Embryonic facial prominence (tissue), 1 donor: ENCODE measurements at regions not wholly inside any gene's neighbourhood (a gene's known extent, or its start where the extent isn't known, plus 50 kb on each side); places are given as distances from the start of the nearest gene placed in this dataset.
"Not testable (repeated sequence)": the region's sequence is repeated elsewhere in the genome, so short reads cannot be mapped to it uniquely, and the experiment has no call there.

ENCODE experiments used
- DNase-seq: peaks from one replicate; pipeline ENCODE4 v3.0.0-alpha.2; 2016; ENCODE audit errors: extremely low spot score

DNA sequence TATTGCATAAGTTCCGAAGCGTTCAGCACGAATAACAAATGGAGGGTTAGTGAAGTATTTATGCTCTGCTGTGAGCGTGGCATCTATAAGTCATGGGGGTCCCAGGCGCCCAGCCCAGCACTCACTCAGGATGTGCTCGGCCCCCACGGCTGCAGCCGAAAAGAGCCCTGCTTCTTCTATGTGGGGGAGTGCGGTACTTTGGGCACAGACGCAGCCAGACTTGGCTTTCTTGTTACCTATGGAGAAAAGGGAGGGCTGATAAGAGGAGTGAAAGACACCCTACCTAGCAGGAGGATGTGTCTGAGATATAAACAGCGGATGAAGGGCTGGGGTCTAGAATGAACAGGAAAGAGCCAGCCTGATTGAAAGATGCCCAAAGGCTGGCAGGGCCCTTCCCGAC is 51.4 kb downstream of the MRPL36 start:
- no peak for DNase-seq

DNA sequence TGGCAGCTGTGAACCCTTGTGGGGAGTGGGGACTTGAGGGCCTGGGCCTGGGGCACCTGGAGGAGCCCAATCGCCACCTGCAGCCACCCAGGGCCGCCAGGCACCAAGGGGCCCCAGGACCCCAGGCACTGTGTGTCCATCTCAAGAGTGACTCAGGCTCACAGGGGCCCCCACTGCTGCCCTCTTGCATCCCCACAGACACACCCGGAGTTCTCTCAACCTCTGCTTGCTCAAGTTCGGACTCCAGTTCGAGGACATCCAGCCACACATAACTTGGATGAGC is 51.9 kb downstream of the MRPL36 start:
- DNase-seq = no peak

DNA sequence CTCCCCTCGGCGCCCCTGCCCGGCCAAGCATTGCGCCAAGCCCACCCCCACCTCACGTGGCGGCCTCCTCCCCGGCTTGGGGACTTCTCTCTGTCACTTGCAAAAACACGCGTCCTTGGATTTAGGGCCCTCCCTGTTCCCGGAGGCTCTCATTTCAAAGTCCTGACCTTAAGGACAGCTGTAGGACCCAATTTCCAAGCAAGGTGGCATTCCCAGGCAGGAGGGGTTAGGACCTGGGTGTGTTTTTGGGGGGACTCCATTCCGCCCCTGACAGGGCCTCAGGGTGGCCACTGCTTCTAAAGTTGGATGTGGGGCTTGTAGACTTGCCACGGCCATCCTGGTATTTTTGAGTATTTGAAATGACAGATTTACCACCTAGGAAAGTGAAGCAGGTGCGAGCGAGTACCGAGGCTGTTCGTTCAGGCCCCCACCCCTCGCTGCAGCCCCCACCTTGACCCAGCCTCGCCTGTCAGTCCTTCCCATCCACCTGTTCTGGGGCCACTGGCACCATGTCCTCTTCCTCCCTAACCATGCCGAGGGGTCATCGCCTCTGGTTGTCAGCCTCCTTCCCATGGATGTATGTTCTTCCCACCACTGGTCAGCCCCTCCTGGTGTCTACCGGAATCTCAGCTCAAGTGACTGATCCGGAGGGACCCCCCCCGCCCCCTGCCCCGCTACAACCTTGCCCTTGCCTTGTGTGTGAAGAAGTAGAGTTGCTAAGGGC is 52.4 kb downstream of the MRPL36 start:
- DNase-seq = no peak

DNA sequence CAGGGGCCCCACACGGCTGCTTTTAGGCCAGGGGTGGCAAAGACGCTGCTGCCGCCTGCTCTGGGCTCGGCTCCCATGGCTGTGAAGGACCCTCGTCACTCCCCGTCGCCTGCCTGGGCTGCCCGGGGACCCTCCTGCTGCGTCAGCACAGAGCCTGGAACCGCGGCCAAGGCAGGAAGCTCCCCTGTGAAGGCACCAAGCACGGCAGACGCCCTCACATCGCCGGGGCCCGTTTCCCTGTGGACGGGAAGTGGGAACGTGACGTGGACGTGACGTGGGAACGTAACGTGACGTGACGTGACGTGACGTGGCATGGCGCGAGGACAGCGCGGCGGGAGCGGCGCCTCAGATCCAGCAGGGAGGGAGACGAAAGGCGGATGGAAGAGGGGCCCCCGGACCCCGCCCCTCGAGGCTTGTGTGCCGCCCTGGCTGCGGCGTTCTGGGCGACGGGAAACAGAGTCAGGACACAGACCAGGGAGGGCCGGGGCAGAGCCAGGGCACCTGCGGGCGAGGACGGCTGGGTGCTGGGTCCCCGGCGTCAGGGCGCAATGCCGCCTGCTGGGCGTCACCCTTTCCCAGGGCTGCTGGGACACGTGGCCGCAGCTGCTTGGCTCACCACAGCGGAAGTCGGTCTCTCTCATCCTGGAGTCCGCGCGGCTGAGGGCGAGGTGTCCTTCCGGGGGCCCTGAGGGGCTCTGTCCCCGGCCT is 53.1 kb downstream of the MRPL36 start:
- DNase-seq = no peak

DNA sequence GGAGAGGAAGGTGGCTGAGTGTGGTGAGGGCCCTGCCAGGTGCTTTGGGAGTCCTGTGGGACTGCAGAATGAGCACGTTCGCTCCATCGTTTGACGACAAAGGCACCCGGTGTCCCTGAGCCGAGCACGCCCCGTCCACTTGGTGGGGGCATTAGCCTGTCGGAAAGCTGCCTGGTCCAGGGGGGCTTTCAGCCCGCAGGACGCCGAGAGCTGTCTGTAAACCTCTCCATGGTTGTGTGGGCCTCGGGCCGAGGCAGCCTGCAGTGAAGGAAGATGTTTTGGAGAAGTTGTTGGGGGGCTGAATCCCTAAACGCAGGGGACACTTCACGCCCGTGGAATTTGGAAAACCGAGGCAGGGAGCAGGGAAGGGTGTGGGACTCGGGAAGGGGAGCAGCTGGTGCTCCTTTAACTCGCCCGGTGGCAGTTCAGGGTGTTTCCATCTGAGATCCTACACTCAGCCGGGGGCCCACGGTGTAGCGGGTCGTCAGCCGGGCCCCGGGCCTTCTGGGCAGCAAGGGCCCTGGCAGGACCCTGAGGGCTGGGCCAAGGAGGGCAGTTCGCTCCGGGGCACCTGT is 53.8 kb downstream of the MRPL36 start:
- DNase-seq = no peak

DNA sequence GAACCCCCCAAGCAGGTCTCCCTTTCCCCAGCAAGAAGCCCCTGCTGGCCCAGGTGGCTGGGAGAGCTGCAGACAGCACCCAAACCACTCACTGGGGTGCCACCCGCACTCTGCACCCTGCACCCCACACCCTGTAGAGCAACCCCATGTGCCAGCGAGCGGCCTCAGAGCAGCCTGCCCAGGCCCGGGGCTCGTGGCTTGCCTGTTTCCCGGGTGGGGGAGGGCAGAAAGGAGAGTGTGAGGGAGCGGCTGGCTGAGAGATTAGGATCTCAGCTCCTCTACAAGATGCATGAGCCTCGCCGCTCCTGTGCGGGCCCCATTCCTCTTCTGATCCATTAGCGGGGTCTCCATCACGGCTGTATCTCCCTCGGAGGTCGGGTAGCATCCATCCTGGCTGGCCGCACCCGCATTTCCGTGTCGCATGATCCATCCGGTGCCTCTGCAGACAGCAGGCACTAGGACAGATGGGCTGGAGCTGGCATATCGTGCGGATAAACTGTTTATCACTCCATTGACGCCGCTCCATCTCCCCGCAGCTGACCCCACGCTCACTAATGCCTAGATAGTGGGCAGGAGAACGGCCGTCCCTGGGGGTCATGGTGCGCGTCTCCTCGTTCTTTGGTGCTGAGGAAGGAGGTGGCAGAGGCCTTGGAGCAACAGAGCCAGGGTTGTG is 54.4 kb downstream of the MRPL36 start:
- no peak for DNase-seq

DNA sequence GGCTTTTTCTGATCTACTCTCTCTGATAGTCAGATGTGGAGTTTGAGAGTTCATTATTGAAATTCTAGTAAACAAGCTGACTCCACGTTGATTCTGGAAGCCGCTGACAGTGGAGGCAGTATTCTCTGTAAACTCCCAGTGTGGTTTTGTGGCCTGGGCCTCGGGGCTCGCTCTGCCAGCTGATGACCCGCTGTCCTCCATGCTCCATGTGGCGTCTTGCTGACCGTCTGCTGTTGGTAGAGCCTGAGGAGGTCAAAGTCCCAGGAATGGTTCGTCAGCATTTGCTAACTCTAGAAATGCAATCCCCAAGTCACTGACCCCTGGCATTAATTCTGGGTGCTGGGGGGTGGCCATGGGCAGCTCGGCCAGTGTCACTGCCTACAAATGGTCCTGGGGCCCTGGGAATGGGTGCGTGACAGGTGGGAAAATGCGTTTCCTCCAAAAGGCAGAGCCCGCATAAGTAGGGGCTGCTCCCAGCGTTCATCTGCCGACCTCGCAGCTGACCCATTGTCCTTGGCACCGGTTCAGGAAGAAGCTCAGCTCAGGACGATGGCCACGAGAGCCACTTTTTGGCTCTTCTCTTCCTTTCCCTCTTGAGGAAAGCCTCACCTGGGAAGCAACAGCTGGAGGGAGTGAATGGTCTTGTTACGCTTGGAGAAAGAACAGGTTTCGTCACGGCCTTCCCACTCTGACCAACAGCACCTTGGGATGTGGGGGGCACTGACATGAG is 55.1 kb downstream of the MRPL36 start:
- DNase-seq = no peak

DNA sequence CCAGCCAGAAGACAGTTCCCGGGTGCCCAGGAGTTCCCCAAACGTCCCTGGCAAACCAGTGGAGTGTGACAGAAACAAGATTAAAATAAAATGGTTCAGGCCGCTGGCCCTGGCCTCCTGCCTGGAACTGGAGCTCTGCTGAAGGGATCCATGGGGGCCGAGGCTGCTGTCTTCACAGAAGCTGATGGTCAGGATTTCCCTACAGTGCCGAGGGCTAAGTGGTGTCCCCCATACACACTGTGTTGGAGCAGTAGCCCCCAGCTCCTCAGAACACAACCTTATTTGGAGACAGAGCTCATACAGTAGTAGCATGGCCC is 55.9 kb downstream of the MRPL36 start:
- no peak for DNase-seq

DNA sequence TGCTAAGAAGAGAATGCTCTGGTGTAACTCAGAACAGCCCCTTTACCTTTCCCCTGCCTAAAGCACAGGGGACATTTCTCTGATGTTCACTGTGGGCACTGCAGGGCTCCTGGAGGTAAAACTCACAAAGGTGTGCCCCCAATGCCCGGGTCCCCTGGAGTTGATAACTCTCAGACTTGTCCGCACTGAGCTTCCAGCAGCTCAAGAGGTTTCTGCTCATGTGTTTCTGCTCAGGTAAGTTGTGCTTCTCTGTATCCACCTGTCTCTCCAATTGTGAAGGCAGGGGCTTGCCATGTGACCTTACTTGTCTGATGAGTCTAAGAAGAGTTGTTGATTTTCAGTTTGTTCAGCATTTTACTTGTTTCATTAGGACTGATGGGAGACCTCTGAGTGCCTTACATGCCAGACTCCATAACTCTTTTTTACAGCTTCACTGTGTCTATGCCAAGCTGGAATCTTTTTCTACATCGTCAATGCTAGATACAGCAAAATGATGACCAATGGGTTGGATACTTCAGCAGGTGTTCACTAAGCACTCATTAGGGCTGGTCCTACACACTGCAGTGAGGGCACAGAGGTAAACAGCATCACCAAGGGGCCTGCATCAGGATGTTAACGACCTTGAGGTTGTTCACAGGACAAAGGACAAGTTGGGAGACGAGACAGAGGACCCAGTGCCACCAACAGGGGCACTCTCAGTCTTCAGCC is 56.4 kb downstream of the MRPL36 start:
- no peak for DNase-seq

DNA sequence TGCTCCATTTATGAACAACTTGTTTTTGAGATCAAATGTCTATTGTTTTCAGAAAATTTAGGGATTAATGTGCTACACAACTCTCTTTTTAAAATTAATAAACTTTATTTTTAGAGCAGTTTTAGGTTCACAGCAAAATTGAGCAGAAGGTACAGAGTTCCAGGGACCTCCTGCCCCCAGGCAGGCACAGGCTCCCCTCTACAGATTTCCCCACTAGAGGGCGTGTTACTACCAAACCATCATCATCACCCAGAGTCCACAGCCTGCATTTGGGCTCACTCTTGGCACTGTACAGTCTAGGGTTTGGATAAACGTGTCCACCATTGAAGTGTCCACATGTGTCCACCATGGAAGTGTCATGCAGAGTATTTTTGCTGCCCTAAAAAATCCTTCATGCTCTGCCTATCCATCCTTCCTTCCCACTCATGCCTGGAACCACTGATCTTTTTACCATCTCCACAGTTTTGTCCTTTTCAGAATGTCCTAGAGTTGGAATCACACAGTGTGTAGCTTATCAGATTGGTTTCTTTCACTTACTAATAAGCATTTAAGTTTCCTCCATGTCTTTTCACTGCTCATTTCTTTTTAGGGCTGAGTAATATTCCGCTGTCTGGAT is 61.7 kb downstream of the MRPL36 start:
- no peak for DNase-seq

DNA sequence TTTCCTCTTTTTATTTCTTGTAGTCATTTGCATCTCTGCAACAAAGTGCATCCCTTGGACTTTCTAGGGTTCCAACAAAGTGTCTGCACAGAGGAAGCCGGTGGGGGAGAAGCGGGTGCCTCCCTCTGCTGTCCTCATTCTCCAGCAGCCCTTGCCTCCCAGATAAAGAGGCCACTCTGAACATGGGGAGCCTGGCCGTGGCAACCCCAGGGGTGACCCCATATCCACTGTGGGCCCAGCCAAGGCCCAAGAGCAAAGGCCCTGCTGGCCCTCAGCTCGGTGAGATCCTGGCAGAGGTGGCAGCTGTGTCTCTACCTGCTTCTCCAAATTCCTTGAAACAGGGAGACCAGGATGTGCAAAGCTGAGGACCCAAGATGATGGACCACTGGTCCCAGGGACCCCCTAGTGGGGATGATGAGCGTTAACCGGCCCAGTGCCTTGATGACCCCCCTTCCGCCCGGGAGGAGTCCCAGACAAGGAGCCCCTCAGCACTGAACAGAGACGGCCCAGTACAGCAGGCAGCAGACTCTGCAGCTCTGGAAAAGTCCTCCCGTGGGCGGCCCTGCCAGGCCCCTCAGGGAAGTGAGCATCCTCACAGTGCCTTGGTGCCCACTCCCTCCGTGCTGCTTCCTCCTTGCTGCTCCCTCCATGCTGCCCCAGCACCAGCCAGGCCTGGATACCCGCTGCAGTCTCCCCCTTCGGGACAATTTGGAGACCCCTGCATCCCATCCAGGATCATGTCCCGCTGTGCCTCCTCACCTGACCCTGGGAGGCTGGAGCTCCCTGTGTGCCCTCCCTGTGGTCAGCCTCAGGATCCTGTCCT is 62.5 kb downstream of the MRPL36 start:
- DNase-seq = no peak

DNA sequence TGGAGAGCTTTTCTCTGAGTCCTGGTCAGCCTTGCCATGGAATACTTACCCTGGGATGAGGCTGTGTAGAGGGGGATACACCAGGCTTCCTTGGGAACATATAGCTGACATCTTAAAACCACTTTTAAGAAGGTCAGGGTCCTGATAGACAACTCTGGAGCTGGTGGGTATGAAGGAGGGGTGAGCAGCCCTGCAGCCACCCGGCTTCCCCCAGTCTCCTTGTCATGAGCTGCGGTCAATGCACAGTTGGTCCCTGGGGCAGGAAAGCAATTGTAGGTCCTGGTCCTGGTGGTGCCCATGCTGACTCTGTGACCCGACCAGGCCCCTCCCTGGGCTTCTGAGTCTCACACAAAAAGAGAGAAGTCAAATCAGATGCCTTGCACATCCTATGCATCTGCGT is 63.6 kb downstream of the MRPL36 start:
- no peak for DNase-seq

DNA sequence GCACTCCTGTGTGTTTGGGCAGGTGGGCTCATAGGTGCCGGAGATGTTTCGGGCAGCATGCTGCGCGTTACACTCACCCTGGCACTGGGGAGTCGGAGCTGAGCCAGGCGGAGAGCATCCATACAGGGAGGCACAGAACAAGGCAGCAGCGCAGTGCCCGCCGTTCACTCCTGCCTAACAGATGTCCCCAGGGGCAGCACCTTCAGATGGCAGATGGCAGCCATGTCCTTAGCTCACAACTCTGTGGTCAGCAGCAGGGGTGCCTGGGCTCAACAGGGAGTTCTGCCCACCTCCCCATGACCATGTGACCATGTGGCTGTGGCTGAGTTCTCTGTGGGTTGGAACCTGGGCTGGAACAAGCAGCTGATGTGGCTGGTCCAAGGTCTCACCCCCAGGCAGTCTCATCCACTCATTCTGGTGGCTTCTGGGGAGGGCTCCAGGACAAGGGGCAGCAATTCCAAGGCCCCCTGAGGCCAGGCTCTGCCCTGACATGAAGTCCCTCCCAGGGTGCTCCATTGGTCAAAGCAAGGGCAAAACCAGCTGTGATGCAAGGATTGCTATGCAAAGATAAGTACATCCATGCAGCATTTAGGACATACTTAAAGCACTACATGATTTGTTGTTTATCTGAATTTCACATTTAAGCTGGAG is 64.2 kb downstream of the MRPL36 start:
- DNase-seq = no peak

DNA sequence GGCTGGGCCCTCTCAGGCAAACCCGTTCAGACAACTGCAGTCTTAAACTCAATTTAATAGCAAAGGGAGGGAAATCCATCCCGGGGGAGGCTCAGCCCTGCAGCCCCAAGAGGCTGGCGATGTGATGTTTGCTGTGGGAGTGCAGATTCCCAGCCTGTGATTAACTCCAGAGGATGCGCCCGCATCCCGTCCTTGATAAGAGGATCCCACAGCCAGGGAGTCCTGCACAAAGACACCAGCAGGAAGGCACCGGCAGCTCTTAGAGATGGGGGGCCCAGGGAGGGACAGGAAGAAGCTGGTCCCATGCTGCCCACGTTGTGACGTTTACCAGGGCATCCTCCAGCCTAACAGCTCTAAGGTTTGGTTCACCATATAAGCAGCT is 64.7 kb downstream of the MRPL36 start:
- no peak for DNase-seq

DNA sequence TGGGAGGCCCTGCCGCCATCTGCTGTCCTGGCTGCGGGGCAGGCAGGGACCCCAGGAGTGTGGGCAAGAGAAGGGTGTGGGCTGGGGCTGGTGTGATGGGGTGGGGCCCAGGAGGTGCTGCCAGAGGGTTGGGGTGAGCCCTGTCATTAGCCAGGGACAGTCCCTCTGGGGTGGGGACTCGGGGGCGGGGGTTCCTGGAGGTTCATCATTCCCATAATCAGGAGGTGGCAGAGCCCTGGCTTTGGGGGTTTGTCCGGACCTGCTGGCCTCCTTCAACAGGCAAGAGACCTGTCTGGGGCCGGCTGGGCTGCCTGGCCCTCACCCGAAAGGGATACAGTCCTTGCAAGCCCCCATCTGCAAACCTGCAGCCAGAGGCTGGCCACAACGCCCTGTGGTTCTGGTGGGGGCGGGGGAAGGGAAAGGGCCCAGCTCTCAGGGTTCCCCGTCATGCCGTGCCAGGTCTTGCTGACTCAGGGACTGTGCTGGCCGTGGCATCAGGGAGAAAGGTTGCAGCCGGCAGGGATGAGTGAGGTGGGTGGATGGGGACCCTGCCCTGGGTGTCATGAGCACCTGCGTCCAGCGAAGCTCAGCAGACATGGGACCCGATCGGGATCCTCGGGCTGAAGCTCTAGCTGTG is 65.2 kb downstream of the MRPL36 start:
- no peak for DNase-seq

DNA sequence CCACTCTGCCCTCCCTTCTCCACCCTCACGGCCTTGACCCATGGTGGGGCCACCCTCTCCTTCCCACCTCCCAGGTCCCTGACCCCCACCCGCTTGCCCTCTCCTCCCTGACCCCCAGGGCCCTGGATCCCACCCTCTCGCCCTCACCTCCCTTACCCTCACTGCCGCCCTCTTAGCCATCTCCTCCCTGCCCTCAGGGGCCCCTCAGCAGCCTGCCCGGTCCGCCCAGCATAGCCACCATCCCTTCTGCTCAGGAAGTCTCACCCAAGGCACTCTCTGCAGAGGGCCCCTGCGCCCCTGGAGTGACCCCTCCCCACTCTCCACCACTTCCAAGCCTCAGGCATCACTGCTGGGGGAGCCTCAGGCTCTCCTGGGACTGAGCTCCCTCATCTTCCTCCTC is 66.3 kb downstream of the MRPL36 start:
- no peak for DNase-seq

DNA sequence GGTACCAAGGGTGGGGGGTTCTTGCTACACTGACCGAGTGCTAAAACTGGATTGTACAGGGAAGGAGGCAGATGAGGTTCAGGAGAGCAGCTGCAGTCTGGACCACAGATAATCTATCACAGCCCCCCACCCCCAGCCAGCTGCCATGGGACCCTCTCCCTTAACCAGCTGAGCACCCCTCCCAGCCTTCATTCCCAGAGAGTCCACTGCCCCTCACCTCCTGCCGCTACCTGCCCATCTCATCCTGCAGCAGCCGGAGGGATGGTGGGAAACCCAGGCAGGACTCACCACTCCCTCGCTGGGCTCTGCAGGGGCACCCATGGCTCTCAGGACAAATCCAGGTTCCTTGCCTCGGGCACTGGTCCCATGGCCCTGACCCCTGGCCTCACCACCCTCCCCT is 66.7 kb downstream of the MRPL36 start:
- DNase-seq = no peak

DNA sequence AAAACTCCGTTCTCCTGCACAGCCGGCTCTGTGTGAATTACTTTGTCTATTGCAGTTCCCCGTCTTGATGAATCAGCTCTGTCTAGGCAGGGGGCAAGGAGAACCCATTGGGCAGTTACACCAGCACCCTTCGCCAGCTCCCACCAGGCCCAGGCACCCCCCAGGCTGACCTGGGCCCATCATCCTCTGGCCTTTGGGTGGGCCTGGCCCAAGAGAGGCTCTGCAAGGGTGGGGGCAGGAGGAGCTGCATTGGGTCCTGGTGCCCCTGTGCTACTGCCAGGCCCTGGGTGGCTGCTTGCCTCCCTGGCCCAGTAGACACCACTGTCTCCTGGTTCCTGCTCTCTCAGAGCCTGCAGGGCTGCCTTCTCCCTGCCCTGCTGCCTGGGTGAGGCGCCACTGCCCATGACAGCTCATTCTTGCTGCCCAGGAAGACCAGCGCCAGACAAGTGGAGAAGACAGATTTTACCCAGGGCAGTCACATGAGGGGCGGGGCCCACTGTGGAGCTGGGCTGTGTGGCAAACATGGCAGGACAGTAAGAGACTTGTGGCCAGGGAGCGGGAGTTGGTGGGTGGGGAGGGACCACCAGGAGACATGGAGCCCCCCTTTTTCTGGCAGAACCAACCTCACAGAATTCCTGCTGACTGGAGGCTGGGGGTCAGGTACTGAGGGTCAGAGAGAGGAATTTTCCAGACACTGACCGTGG is 67.2 kb downstream of the MRPL36 start:
- no peak for DNase-seq

DNA sequence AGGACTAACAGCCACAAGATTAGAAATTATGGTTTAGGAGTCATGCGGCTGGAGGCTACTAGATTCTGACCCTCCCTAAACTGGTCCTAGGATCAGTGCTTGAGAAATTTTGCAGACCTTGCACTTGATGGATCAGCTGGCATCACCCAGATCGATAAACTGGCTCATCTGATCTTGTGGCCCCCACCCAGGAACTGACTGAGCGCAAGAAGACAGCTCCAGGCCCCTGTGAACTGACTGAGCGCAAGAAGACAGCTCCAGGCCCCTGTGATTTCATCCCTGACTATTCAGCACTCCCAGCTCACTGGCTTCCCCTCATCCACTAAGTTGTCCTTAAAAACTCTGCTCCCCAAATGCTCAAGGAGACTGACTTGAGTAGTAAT is 67.8 kb downstream of the MRPL36 start:
- DNase-seq = not testable (repeated sequence)
